A673 (cell line): ENCODE measurements at regions not wholly inside any gene's neighbourhood (a gene's known extent, or its start where the extent isn't known, plus 50 kb on each side); places are given as distances from the start of the nearest gene placed in this dataset.

Source experiments
- BruUV-seq: library from RNA; stranded (reverse); fragments of 400-500 nt; replicated peaks from 2 replicates; lab custom pipeline; 2021; lab: Mats Ljungman, UMichigan
- CTCF ChIA-PET: fragments of 300-600 bp; sonication (Branson Sonifier 250); formaldehyde crosslinking; loops from one replicate; lab custom pipeline; 2022; ENCODE audit warnings: antibody characterized with exemption; lab: Charles Lee
- POLR2A ChIA-PET: fragments of 300-600 bp; sonication (Branson Sonifier 250); formaldehyde crosslinking; loops from one replicate; lab custom pipeline; 2022; ENCODE audit warnings: antibody characterized with exemption; ENCODE audit not compliant: low non-redundant PET; lab: Charles Lee
- DNase-seq: peaks from one replicate; pipeline ENCODE4 v3.0.0-alpha.2; 2015; ENCODE audit warnings: low spot score
- H3K27ac ChIP-seq: fragments of 200-600 bp; sonication (generic); 2 replicates; pipeline ENCODE4 v1.5.1; 2016; ENCODE audit warnings: mixed run types, low read depth, mild to moderate bottlenecking, mixed read lengths, antibody characterized with exemption, low read length; ENCODE audit not compliant: poor library complexity, severe bottlenecking
- H3K27me3 ChIP-seq: fragments of 200-600 bp; sonication (generic); replicated peaks from 2 replicates; pipeline ENCODE4 v1.6.1; 2017; ENCODE audit warnings: mixed run types, low read depth, mild to moderate bottlenecking, mixed read lengths, antibody characterized with exemption, low read length; ENCODE audit not compliant: insufficient read depth, poor library complexity
- H3K36me3 ChIP-seq: fragments of 200-600 bp; sonication (generic); 2 replicates; pipeline ENCODE4 v1.6.1; 2016; ENCODE audit warnings: mixed run types, mild to moderate bottlenecking, mixed read lengths, antibody characterized with exemption, low read length; ENCODE audit not compliant: insufficient read depth, poor library complexity, severe bottlenecking
- H3K4me1 ChIP-seq: fragments of 200-600 bp; sonication (generic); 2 replicates; pipeline ENCODE4 v1.6.1; 2017; ENCODE audit warnings: mixed run types, mild to moderate bottlenecking, mixed read lengths, antibody characterized with exemption, low read length; ENCODE audit not compliant: insufficient read depth, poor library complexity, severe bottlenecking
- H3K4me3 ChIP-seq: fragments of 200-600 bp; sonication (generic); 2 replicates; pipeline ENCODE4 v1.5.1; 2016; ENCODE audit warnings: low read depth, mixed run types, mild to moderate bottlenecking, mixed read lengths, low read length; ENCODE audit not compliant: poor library complexity, severe bottlenecking
- H3K9me3 ChIP-seq: fragments of 200-600 bp; sonication (generic); 2 replicates; pipeline ENCODE4 v1.6.1; 2016; ENCODE audit warnings: mixed run types, low read depth, mild to moderate bottlenecking, mixed read lengths, antibody characterized with exemption, low read length; ENCODE audit not compliant: poor library complexity, severe bottlenecking
- CTCF ChIP-seq: fragments of 300-800, 200-600 bp; sonication (generic); conservative IDR thresholded peaks from 2 replicates; pipeline ENCODE4 v1.5.1; 2017; ENCODE audit warnings: low read depth, mild to moderate bottlenecking, antibody characterized with exemption, low read length, moderate library complexity, mixed read lengths
- EZH2 ChIP-seq: fragments of 200-600 bp; sonication (generic); IDR thresholded peaks from 2 replicates; pipeline ENCODE4 v1.6.1; 2017; ENCODE audit warnings: borderline replicate concordance, low read depth, mild to moderate bottlenecking, mixed read lengths, antibody characterized with exemption, low read length; ENCODE audit not compliant: poor library complexity, severe bottlenecking
- intact Hi-C: fragments of 100-400 bp; cut with micrococcal nuclease; formaldehyde crosslinking; loops from one replicate; pipeline ENCODE4 v1.10.0; 2022; ENCODE audit not compliant: unreplicated experiment

GRCh38 chr7:79734181-79734580 lies 280.7 kb upstream of the MAGI2 start:
- Histone ChIP-seq H3K9me3 (no peaks in the 10 kb centered on the region), H3K27me3 (no peaks in the 10 kb centered on the region), H3K4me1 (no peaks in the 10 kb centered on the region), H3K27ac (no peak overlapping the region), H3K36me3 (no peaks in the 10 kb centered on the region), H3K4me3 (no peak overlapping the region)
- ChIA-PET POLR2A (interaction anchor here (0.6 kb wide), 1 partner anchor 65 kb away, joined by 5 read pairs; no protein-coding TSS in a partner anchor), CTCF (no interaction called here)
- TF ChIP-seq CTCF (no peak), EZH2 (no peak)
- no peak for DNase-seq
- no TSS peak for BruUV-seq
- intact Hi-C loops = no loop called here

GRCh38 chr7:79732535-79732934 lies 279.1 kb upstream of the MAGI2 start:
- Histone ChIP-seq H3K9me3 (no peaks in the 10 kb centered on the region), H3K27ac (no peak overlapping the region), H3K36me3 (no peaks in the 10 kb centered on the region), H3K27me3 (no peaks in the 10 kb centered on the region), H3K4me1 (no peaks in the 10 kb centered on the region), H3K4me3 (no peak overlapping the region)
- TF ChIP-seq CTCF = no peak
- no TSS peak for BruUV-seq
- intact Hi-C loops = no loop called here
- POLR2A ChIA-PET = no interaction called here
- CTCF ChIA-PET = no interaction called here
- no peak for DNase-seq

- DNase-seq = no peak
- POLR2A ChIA-PET = no interaction called here
- H3K36me3 ChIP-seq = no peaks in the 10 kb centered on the region
- no peak overlapping the region for H3K4me3 ChIP-seq
- BruUV-seq = no TSS peak
- H3K9me3 ChIP-seq = no peaks in the 10 kb centered on the region
- no peaks in the 10 kb centered on the region for H3K4me1 ChIP-seq
- H3K27me3 ChIP-seq = peaks cover 5% of the 10 kb centered on the region
- intact Hi-C loops = no loop called here
- H3K27ac ChIP-seq = no peak overlapping the region
- TF ChIP-seq CTCF (no peak), EZH2 (no peak)
- CTCF ChIA-PET = no interaction called here
These were observed 277.5 kb upstream of the MAGI2 start for GRCh38 chr7:79730971-79731370.
